A673 (cell line): ENCODE measurements at regions not wholly inside any gene's neighbourhood (a gene's known extent, or its start where the extent isn't known, plus 50 kb on each side); places are given as distances from the start of the nearest gene placed in this dataset.

Experiments used
- BruUV-seq: library from RNA; stranded (reverse); fragments of 400-500 nt; replicated peaks from 2 replicates; lab custom pipeline; 2021; lab: Mats Ljungman, UMichigan
- CTCF ChIA-PET: fragments of 300-600 bp; sonication (Branson Sonifier 250); formaldehyde crosslinking; loops from one replicate; lab custom pipeline; 2022; ENCODE audit warnings: antibody characterized with exemption; lab: Charles Lee
- POLR2A ChIA-PET: fragments of 300-600 bp; sonication (Branson Sonifier 250); formaldehyde crosslinking; loops from one replicate; lab custom pipeline; 2022; ENCODE audit warnings: antibody characterized with exemption; ENCODE audit not compliant: low non-redundant PET; lab: Charles Lee
- DNase-seq: peaks from one replicate; pipeline ENCODE4 v3.0.0-alpha.2; 2015; ENCODE audit warnings: low spot score
- H3K27ac ChIP-seq: fragments of 200-600 bp; sonication (generic); 2 replicates; pipeline ENCODE4 v1.5.1; 2016; ENCODE audit warnings: mixed run types, low read depth, mild to moderate bottlenecking, mixed read lengths, antibody characterized with exemption, low read length; ENCODE audit not compliant: poor library complexity, severe bottlenecking
- H3K27me3 ChIP-seq: fragments of 200-600 bp; sonication (generic); replicated peaks from 2 replicates; pipeline ENCODE4 v1.6.1; 2017; ENCODE audit warnings: mixed run types, low read depth, mild to moderate bottlenecking, mixed read lengths, antibody characterized with exemption, low read length; ENCODE audit not compliant: insufficient read depth, poor library complexity
- H3K36me3 ChIP-seq: fragments of 200-600 bp; sonication (generic); 2 replicates; pipeline ENCODE4 v1.6.1; 2016; ENCODE audit warnings: mixed run types, mild to moderate bottlenecking, mixed read lengths, antibody characterized with exemption, low read length; ENCODE audit not compliant: insufficient read depth, poor library complexity, severe bottlenecking
- H3K4me1 ChIP-seq: fragments of 200-600 bp; sonication (generic); 2 replicates; pipeline ENCODE4 v1.6.1; 2017; ENCODE audit warnings: mixed run types, mild to moderate bottlenecking, mixed read lengths, antibody characterized with exemption, low read length; ENCODE audit not compliant: insufficient read depth, poor library complexity, severe bottlenecking
- H3K4me3 ChIP-seq: fragments of 200-600 bp; sonication (generic); 2 replicates; pipeline ENCODE4 v1.5.1; 2016; ENCODE audit warnings: low read depth, mixed run types, mild to moderate bottlenecking, mixed read lengths, low read length; ENCODE audit not compliant: poor library complexity, severe bottlenecking
- H3K9me3 ChIP-seq: fragments of 200-600 bp; sonication (generic); 2 replicates; pipeline ENCODE4 v1.6.1; 2016; ENCODE audit warnings: mixed run types, low read depth, mild to moderate bottlenecking, mixed read lengths, antibody characterized with exemption, low read length; ENCODE audit not compliant: poor library complexity, severe bottlenecking
- EZH2 ChIP-seq: fragments of 200-600 bp; sonication (generic); IDR thresholded peaks from 2 replicates; pipeline ENCODE4 v1.6.1; 2017; ENCODE audit warnings: borderline replicate concordance, low read depth, mild to moderate bottlenecking, mixed read lengths, antibody characterized with exemption, low read length; ENCODE audit not compliant: poor library complexity, severe bottlenecking
- intact Hi-C: fragments of 100-400 bp; cut with micrococcal nuclease; formaldehyde crosslinking; loops from one replicate; pipeline ENCODE4 v1.10.0; 2022; ENCODE audit not compliant: unreplicated experiment
- TF ChIP-seq, protein P1 (sequence below): fragments of 300-800, 200-600 bp; sonication (generic); conservative IDR thresholded peaks from 2 replicates; pipeline ENCODE4 v1.5.1; 2017; ENCODE audit warnings: low read depth, mild to moderate bottlenecking, antibody characterized with exemption, low read length, moderate library complexity, mixed read lengths

DNA sequence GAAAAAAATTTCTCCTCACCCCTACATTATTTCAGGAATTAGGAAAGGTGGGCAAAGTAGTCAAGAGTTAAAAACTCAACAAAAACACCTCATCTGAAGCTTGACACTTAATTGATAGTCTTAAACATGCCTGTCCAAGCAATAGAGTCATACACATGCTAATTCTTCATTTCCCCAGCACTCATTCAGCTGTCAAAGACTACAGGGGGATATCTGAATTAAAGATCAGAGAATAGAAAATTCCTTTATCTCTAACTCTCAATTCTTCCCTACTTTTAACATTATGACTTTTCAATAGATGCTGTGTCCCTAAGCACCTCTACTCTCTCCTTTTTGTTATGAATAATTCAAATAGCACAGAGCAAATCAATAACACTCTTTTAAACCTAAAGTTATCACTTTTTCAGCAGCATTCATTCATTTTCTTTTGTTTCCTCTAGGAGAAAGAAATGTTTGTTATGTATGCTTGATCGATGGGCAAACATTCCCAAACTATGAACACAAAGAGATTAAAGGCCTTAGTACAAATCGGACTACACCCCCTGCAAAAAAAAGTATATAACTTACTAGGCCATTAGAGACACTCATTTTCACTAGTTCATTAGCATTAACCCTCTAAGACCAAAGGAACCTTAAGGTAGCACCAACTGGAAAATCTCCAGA lies 94.9 kb upstream of the SPTLC3 start:
- H3K4me1 ChIP-seq: no peaks in the 10 kb centered on the region
- DNase-seq: no peak
- H3K9me3 ChIP-seq: no peaks in the 10 kb centered on the region
- intact Hi-C loops: no loop called here
- H3K4me3 ChIP-seq: no peak overlapping the region
- no TSS peak for BruUV-seq
- no peak overlapping the region for H3K27ac ChIP-seq
- CTCF ChIA-PET: no interaction called here
- H3K27me3 ChIP-seq: no peaks in the 10 kb centered on the region
- TF ChIP-seq, protein P1, sequence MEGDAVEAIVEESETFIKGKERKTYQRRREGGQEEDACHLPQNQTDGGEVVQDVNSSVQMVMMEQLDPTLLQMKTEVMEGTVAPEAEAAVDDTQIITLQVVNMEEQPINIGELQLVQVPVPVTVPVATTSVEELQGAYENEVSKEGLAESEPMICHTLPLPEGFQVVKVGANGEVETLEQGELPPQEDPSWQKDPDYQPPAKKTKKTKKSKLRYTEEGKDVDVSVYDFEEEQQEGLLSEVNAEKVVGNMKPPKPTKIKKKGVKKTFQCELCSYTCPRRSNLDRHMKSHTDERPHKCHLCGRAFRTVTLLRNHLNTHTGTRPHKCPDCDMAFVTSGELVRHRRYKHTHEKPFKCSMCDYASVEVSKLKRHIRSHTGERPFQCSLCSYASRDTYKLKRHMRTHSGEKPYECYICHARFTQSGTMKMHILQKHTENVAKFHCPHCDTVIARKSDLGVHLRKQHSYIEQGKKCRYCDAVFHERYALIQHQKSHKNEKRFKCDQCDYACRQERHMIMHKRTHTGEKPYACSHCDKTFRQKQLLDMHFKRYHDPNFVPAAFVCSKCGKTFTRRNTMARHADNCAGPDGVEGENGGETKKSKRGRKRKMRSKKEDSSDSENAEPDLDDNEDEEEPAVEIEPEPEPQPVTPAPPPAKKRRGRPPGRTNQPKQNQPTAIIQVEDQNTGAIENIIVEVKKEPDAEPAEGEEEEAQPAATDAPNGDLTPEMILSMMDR: no peak
- TF ChIP-seq EZH2: no peak
- POLR2A ChIA-PET: no interaction called here
- no peaks in the 10 kb centered on the region for H3K36me3 ChIP-seq

DNA sequence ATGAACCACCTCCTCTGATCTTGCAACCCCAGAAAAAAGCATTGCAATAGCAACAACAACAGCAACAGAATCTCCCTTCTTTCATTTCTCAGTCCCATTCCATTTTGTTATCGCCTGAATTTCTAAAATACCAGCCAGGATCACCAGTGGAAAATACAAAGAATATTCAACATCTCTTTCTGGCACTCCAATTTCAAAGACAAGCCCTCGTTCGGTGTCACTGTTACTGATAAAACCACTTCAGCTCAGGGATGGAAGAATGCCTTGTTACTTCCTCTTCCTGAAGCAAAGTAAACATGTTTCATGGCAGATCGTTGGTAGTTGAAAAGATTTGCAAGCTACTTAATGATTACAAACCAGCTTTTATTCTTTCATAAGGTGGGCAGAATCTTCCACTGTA lies 94.0 kb upstream of the SPTLC3 start:
- intact Hi-C loops: no loop called here
- Histone ChIP-seq H3K27ac (no peak overlapping the region), H3K9me3 (no peaks in the 10 kb centered on the region), H3K36me3 (no peaks in the 10 kb centered on the region), H3K4me1 (no peaks in the 10 kb centered on the region), H3K27me3 (no peaks in the 10 kb centered on the region), H3K4me3 (no peak overlapping the region)
- BruUV-seq: no TSS peak
- CTCF ChIA-PET: no interaction called here
- POLR2A ChIA-PET: interaction anchor here (0.6 kb wide), 1 partner anchor 131 kb away, joined by 3 read pairs; no protein-coding TSS in a partner anchor
- no peak for TF ChIP-seq EZH2
- no peak for DNase-seq

DNA sequence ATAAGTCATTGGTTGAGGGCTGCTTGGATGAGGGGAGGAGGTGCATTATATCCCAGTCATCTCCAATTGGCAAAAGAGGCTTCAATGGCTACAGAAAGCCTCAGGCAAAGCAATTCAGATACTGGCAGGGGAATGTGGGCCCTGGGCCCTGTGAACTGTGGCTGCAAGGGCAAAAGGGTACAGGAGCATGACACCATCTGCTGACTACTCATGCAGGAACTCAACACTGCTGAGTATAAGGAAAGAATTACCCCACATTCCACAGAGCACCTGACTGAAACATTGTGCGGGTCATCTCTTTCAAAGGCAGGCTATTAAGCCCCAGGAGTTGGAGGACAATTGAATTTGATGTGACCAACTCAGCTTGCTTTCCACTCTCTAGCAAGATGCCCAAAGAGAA lies 92.1 kb upstream of the SPTLC3 start:
- TF ChIP-seq, protein P1: no peak
- no peak for TF ChIP-seq EZH2
- ChIA-PET CTCF (interaction anchor here (0.6 kb wide), 1 partner anchor 161 kb away, joined by 3 read pairs; no protein-coding TSS in a partner anchor), POLR2A (no interaction called here)
- BruUV-seq: no TSS peak
- no peaks in the 10 kb centered on the region for H3K9me3 ChIP-seq
- H3K27me3 ChIP-seq: no peaks in the 10 kb centered on the region
- H3K36me3 ChIP-seq: no peaks in the 10 kb centered on the region
- DNase-seq: no peak
- intact Hi-C loops: no loop called here
- H3K27ac ChIP-seq: no peak overlapping the region
- no peaks in the 10 kb centered on the region for H3K4me1 ChIP-seq
- H3K4me3 ChIP-seq: no peak overlapping the region

DNA sequence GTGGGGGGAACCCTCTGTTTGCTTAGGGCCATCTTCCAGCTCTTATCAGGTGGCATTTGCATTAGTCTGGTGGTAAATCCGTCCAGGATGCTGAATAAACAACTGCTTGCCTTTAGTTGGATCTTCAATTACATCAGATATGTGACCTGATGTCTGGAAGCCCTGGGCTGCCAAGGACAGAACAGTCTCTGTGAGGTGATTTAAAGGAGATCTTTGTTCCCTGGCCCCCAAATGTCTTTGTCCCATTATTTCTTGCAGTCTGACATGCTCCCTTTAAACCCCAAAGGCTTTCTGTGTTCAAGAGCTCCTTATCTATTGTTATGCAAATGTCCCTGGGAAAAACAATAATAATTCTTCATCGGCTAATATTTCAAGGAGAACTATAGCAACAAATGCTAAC lies 84.6 kb upstream of the SPTLC3 start:
- no peak for DNase-seq
- intact Hi-C loops: loop anchor here (2.0 to 10.0 kb wide), 2 partner anchors 43 to 1131 kb away; no protein-coding TSS in a partner anchor
- no peaks in the 10 kb centered on the region for H3K36me3 ChIP-seq
- TF ChIP-seq, protein P1: no peak
- TF ChIP-seq EZH2: no peak
- H3K9me3 ChIP-seq: no peaks in the 10 kb centered on the region
- H3K27ac ChIP-seq: no peak overlapping the region
- peaks cover 4% of the 10 kb centered on the region for H3K4me1 ChIP-seq
- ChIA-PET CTCF (interaction anchor here (1.1 kb wide), 1 partner anchor 622 kb away, joined by 3 read pairs; no protein-coding TSS in a partner anchor), POLR2A (no interaction called here)
- H3K4me3 ChIP-seq: no peak overlapping the region
- no peaks in the 10 kb centered on the region for H3K27me3 ChIP-seq
- BruUV-seq: no TSS peak
